IMR-90 (cell line): ENCODE measurements at regions not wholly inside any gene's neighbourhood (a gene's known extent, or its start where the extent isn't known, plus 50 kb on each side); places are given as distances from the start of the nearest gene placed in this dataset.

Source experiments
- ATAC-seq: fragments of 200-7000 bp; cut with Tn5 transposase; 2 replicates; pipeline ENCODE4 v1.9.1; 2020; ENCODE audit warnings: low read depth, mild to moderate bottlenecking, moderate library complexity
- BruUV-seq: library from RNA; stranded (reverse); fragments of 400-500 nt; replicated peaks from 2 replicates; lab custom pipeline; 2021; lab: Mats Ljungman, UMichigan
- CTCF ChIA-PET: fragments of 300-600 bp; formaldehyde crosslinking; extraction: SDS; loops from one replicate; lab custom pipeline; 2021; ENCODE audit warnings: antibody characterized with exemption; lab: Yijun Ruan, JAX
- POLR2A ChIA-PET: fragments of 300-600 bp; sonication (Branson Sonifier 250); formaldehyde crosslinking; loops from one replicate; lab custom pipeline; 2022; ENCODE audit warnings: antibody characterized with exemption; ENCODE audit not compliant: unreplicated experiment; lab: Charles Lee
- DNase-seq: peaks from one replicate; pipeline ENCODE4 v3.0.0; 2013
- H2AFZ ChIP-seq: replicated peaks from 2 replicates; pipeline ENCODE3; 2013; ENCODE audit warnings: low read length, mild to moderate bottlenecking; ENCODE audit not compliant: poor library complexity
- H2AK5ac ChIP-seq: 2 replicates; pipeline ENCODE4 v1.6.1; 2013; ENCODE audit warnings: low read depth, low read length, inconsistent platforms
- H2AK9ac ChIP-seq: replicated peaks from 2 replicates; pipeline ENCODE3; 2013; ENCODE audit warnings: mild to moderate bottlenecking, low read depth, low read length, moderate library complexity; ENCODE audit not compliant: poor library complexity
- H2BK120ac ChIP-seq: 2 replicates; pipeline ENCODE4 v1.6.1; 2013; ENCODE audit warnings: low read depth, low read length, inconsistent platforms
- H2BK15ac ChIP-seq: 3 replicates; pipeline ENCODE4 v1.6.1; 2013; ENCODE audit warnings: low read depth, low read length, inconsistent platforms
- H2BK20ac ChIP-seq: 2 replicates; pipeline ENCODE4 v1.6.1; 2013; ENCODE audit warnings: low read depth, mild to moderate bottlenecking, inconsistent platforms, low read length, moderate library complexity
- H2BK5ac ChIP-seq: 2 replicates; pipeline ENCODE4 v1.6.1; 2013; ENCODE audit warnings: mild to moderate bottlenecking, low read depth, low read length, inconsistent platforms; ENCODE audit not compliant: poor library complexity, severe bottlenecking
- H3K14ac ChIP-seq: replicated peaks from 2 replicates; pipeline ENCODE4 v1.6.1; 2013; ENCODE audit warnings: low read depth, low read length, inconsistent platforms
- H3K18ac ChIP-seq: 2 replicates; pipeline ENCODE4 v1.6.1; 2013; ENCODE audit warnings: low read depth, low read length, control low read depth
- H3K23ac ChIP-seq: 2 replicates; pipeline ENCODE4 v1.6.1; 2013; ENCODE audit warnings: low read depth, low read length, inconsistent platforms
- H3K27ac ChIP-seq: 2 replicates; pipeline ENCODE4 v1.5.1; 2013; ENCODE audit warnings: mild to moderate bottlenecking, control low read depth, low read length; ENCODE audit not compliant: insufficient read depth
- H3K27me3 ChIP-seq: 2 replicates; pipeline ENCODE4 v1.6.1; 2013; ENCODE audit warnings: low read length; ENCODE audit not compliant: control insufficient read depth, insufficient read depth
- H3K36me3 ChIP-seq: 2 replicates; pipeline ENCODE4 v1.6.1; 2013; ENCODE audit warnings: low read length, mixed read lengths; ENCODE audit not compliant: control insufficient read depth, insufficient read depth
- H3K4ac ChIP-seq: 2 replicates; pipeline ENCODE4 v1.6.1; 2013; ENCODE audit warnings: low read depth, low read length, inconsistent platforms
- H3K4me1 ChIP-seq: 2 replicates; pipeline ENCODE4 v1.6.1; 2013; ENCODE audit warnings: low read length, mixed read lengths; ENCODE audit not compliant: control insufficient read depth, insufficient read depth
- H3K4me2 ChIP-seq: 2 replicates; pipeline ENCODE4 v1.6.1; 2013; ENCODE audit warnings: low read depth, mild to moderate bottlenecking, control low read depth, low read length, moderate library complexity
- H3K4me3 ChIP-seq: 2 replicates; pipeline ENCODE4 v1.5.1; 2013; ENCODE audit warnings: low read depth, mild to moderate bottlenecking, control low read depth, low read length, moderate library complexity; ENCODE audit not compliant: insufficient read depth
- H3K56ac ChIP-seq: 2 replicates; pipeline ENCODE4 v1.6.1; 2013; ENCODE audit warnings: low read length, inconsistent platforms; ENCODE audit not compliant: insufficient read depth; ENCODE audit errors: extremely low read depth
- H3K79me1 ChIP-seq, 2 experiments: 2 replicates each; pipeline ENCODE4 v1.6.1; 2013; ENCODE audit warnings: low read length in 2 of 2, inconsistent platforms in 1 of 2, low read depth in 1 of 2
- H3K9ac ChIP-seq: 2 replicates; pipeline ENCODE4 v1.6.1; 2013; ENCODE audit warnings: low read depth, low read length, control low read depth
- H3K9me1 ChIP-seq: 2 replicates; pipeline ENCODE4 v1.6.1; 2013; ENCODE audit warnings: low read length, inconsistent platforms; ENCODE audit not compliant: insufficient read depth
- H3K9me3 ChIP-seq: 2 replicates; pipeline ENCODE4 v1.6.1; 2013; ENCODE audit warnings: low read length; ENCODE audit not compliant: control insufficient read depth, insufficient read depth
- H4K20me1 ChIP-seq: 2 replicates; pipeline ENCODE4 v1.6.1; 2013; ENCODE audit warnings: low read length, inconsistent platforms; ENCODE audit not compliant: insufficient read depth
- H4K5ac ChIP-seq: 2 replicates; pipeline ENCODE4 v1.6.1; 2013; ENCODE audit warnings: mild to moderate bottlenecking, low read depth, low read length, control low read depth
- H4K8ac ChIP-seq, 2 experiments: 2 replicates each; pipeline ENCODE4 v1.6.1; 2013; ENCODE audit warnings: low read depth in 2 of 2, low read length in 2 of 2, control low read depth in 1 of 2, inconsistent platforms in 1 of 2
- H4K91ac ChIP-seq: 2 replicates; pipeline ENCODE4 v1.6.1; 2013; ENCODE audit warnings: low read depth, low read length, inconsistent platforms; ENCODE audit not compliant: insufficient read depth
- BHLHE40 ChIP-seq: fragments of 150-350 bp; IDR thresholded peaks from 2 replicates; pipeline ENCODE4 v1.6.1; 2016; ENCODE audit warnings: mild to moderate bottlenecking, low read depth, low read length
- CTCF ChIP-seq: conservative IDR thresholded peaks from 2 replicates; pipeline ENCODE4 v1.5.1; 2012; ENCODE audit warnings: mild to moderate bottlenecking, low read depth, low read length, improper control_type of control experiment
- ELK1 ChIP-seq: fragments of 150-350 bp; IDR thresholded peaks from 2 replicates; pipeline ENCODE4 v1.6.1; 2016; ENCODE audit warnings: low read depth, mild to moderate bottlenecking, low read length, moderate library complexity, borderline replicate concordance
- FOS ChIP-seq: fragments of 150-350 bp; IDR thresholded peaks from 2 replicates; pipeline ENCODE4 v1.6.1; 2016; ENCODE audit warnings: low read depth, low read length
- MAZ ChIP-seq: IDR thresholded peaks from 2 replicates; pipeline ENCODE4 v1.6.1; 2012; ENCODE audit warnings: low read depth, mild to moderate bottlenecking, low read length, improper control_type of control experiment, moderate library complexity, borderline replicate concordance
- NFE2L2 ChIP-seq: fragments of 150-350 bp; IDR thresholded peaks from 2 replicates; pipeline ENCODE4 v1.6.1; 2016; ENCODE audit warnings: low read depth, mild to moderate bottlenecking, low read length
- RAD21 ChIP-seq: IDR thresholded peaks from 2 replicates; pipeline ENCODE4 v1.6.1; 2012; ENCODE audit warnings: low read length, improper control_type of control experiment
- RCOR1 ChIP-seq: IDR thresholded peaks from 2 replicates; pipeline ENCODE4 v1.6.1; 2012; ENCODE audit warnings: mild to moderate bottlenecking, low read length, improper control_type of control experiment; ENCODE audit not compliant: insufficient replicate concordance
- USF2 ChIP-seq: fragments of 150-350 bp; IDR thresholded peaks from 2 replicates; pipeline ENCODE4 v1.6.1; 2017; ENCODE audit warnings: mild to moderate bottlenecking, antibody characterized with exemption, low read length, low read depth
- WGBS, 2 experiments: methylation state at CpG; one replicate each; pipeline versions ENCODE4 v1.1.5 to v1.1.7; 2013; ENCODE audit warnings: missing lambda C conversion rate in 2 of 2; ENCODE audit not compliant: insufficient read length in 1 of 2; ENCODE audit errors: extremely low coverage in 2 of 2; 5-methylcytosine and 5-hydroxymethylcytosine counted together
- dilution Hi-C: fragments of 300-500 bp; cut with HindIII; formaldehyde crosslinking; loops from one replicate; pipeline ENCODE4 v1.14.3; 2018; ENCODE audit warnings: low sequenced_read_pairs; ENCODE audit not compliant: unreplicated experiment
- in situ Hi-C: fragments of 300-500 bp; cut with MboI; formaldehyde crosslinking; loops from 3 replicates; pipeline ENCODE4 v1.14.3; 2019; ENCODE audit warnings: low sequenced_read_pairs, inconsistent platforms, mixed read lengths
- intact Hi-C: fragments of 100-400 bp; cut with micrococcal nuclease; formaldehyde crosslinking; loops from 2 replicates; pipeline ENCODE4 v1.10.0; 2022

GRCh38 chr18:30514059-30514458 is 528.5 kb downstream of the DSC3 start:
- intact Hi-C loops, result no loop called here
- dilution Hi-C loops, result no loop called here
- WGBS, 2 experiments, result 25% methylated on average over 1 of the region's 2 CpGs; no CpG with 5 or more reads in 1 of the 2 experiments

More at GRCh38 chr18:30514059-30514458, 528.5 kb downstream of the DSC3 start:
- no peak overlapping the region for H2AK9ac ChIP-seq
- H3K79me1 ChIP-seq, result no peaks in the 10 kb centered on the region
- ChIA-PET POLR2A (no interaction called here), CTCF (interaction anchor here (0.8 kb wide), 1 partner anchor 9 kb away, joined by 3 read pairs; no protein-coding TSS in a partner anchor)
- no TSS peak for BruUV-seq
- H2BK120ac ChIP-seq, result no peak overlapping the region
- in situ Hi-C loops, result no loop called here
- H2BK20ac ChIP-seq, result no peak overlapping the region
- no peak overlapping the region for H2AFZ ChIP-seq
- no peak overlapping the region for H4K8ac ChIP-seq
- H3K4me2 ChIP-seq, result no peak overlapping the region
- H3K36me3 ChIP-seq, result no peaks in the 10 kb centered on the region
- H3K9ac ChIP-seq, result no peak overlapping the region
- no peak overlapping the region for H3K23ac ChIP-seq
- H2BK15ac ChIP-seq, result no peak overlapping the region
- TF ChIP-seq MAZ (no peak), ELK1 (no peak), BHLHE40 (no peak), FOS (no peak), CTCF (no peak), RCOR1 (no peak), USF2 (no peak), NFE2L2 (no peak), RAD21 (no peak)
- no peak overlapping the region for H2AK5ac ChIP-seq
- H3K4me1 ChIP-seq, result no peaks in the 10 kb centered on the region
- H3K9me1 ChIP-seq, result no peaks in the 10 kb centered on the region
- H4K20me1 ChIP-seq, result no peaks in the 10 kb centered on the region
- no peak overlapping the region for H3K4me3 ChIP-seq
- no peak overlapping the region for H3K56ac ChIP-seq
- no peak overlapping the region for H4K5ac ChIP-seq
- no peak overlapping the region for H3K27ac ChIP-seq
- no peak overlapping the region for H3K14ac ChIP-seq
- no peak overlapping the region for H3K4ac ChIP-seq
- H2BK5ac ChIP-seq, result no peak overlapping the region
- H3K9me3 ChIP-seq, result peaks cover 8% of the 10 kb centered on the region
- H3K27me3 ChIP-seq, result no peaks in the 10 kb centered on the region
- DNase-seq (no peak), ATAC-seq (no peak)
- H3K18ac ChIP-seq, result no peak overlapping the region
- H4K91ac ChIP-seq, result no peak overlapping the region
